ENCODE measurements at regions not wholly inside any gene's neighbourhood (a gene's known extent, or its start where the extent isn't known, plus 50 kb on each side); places are given as distances from the start of the nearest gene placed in this dataset.

DNA sequence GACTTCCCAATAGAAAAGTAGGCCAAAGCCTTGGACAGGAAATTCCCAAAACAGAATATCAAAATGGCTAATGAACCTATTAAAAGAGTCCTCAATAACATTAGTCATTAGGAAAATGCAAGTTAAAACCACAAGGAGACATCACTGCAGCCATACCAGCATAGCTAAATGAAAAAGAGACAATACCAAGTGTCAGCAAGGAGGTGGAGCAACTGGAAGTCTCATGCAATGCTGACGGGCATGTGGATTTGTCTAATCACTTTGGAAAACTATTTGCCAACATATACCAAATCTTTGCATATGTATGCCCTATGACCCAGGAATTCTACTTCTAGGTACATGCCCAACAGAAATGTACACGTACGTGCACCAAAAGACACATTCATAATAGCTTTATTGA is 60.5 kb upstream of the PLEKHG3 start:
- no peaks in the 10 kb centered on the region for H3K36me3 ChIP-seq (ENCODE audit: control insufficient read depth in 1 of 2, insufficient read depth in 2 of 2, low read length in 2 of 2)
- DNase-seq (ENCODE audit: low read depth, low spot score) (no peak), ATAC-seq (no peak)
- ChIA-PET CTCF (no interaction called here), RAD21 (ENCODE audit: low non-redundant PET in 1 of 2, low total read pairs in 2 of 2, uncharacterized antibody in 2 of 2, unreplicated experiment in 2 of 2) (no interaction called here), POLR2A (no interaction called here)
- no peaks in the 10 kb centered on the region for H3K27me3 ChIP-seq (ENCODE audit: insufficient read depth, low read length)
- H2AFZ ChIP-seq (ENCODE audit: low read depth, low read length, poor library complexity, severe bottlenecking), result no peak overlapping the region
- no peak overlapping the region for H3K9ac ChIP-seq (ENCODE audit: low read length)
- no peaks in the 10 kb centered on the region for H3K9me2 ChIP-seq (ENCODE audit: insufficient read depth)
- no peak overlapping the region for H3K4me2 ChIP-seq (ENCODE audit: low read length)
- H3K9me3 ChIP-seq (ENCODE audit: control insufficient read depth in 1 of 2, insufficient read depth in 1 of 2, low read depth in 1 of 2, low read length in 2 of 2), result no peaks in the 10 kb centered on the region; a peak in 1 of 4 replicates
- no peak for TF ChIP-seq CBX3 (IDR thresholded peaks at IDR 0.05; ENCODE audit: low read depth)
- TF ChIP-seq CEBPB (IDR thresholded peaks at IDR 0.05; ENCODE audit: low read depth), result no peak
- no peak for TF ChIP-seq EGR1 (IDR thresholded peaks at IDR 0.05; ENCODE audit: low read depth)
- TF ChIP-seq, protein P1, sequence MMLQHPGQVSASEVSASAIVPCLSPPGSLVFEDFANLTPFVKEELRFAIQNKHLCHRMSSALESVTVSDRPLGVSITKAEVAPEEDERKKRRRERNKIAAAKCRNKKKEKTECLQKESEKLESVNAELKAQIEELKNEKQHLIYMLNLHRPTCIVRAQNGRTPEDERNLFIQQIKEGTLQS (IDR thresholded peaks at IDR 0.05), result no peak
- no peak for TF ChIP-seq EZH2 (IDR thresholded peaks at IDR 0.05)
- TF ChIP-seq SRF (IDR thresholded peaks at IDR 0.05; ENCODE audit: low read depth), result no peak
- TF ChIP-seq ZFX (IDR thresholded peaks at IDR 0.05), result no peak
- no peak for TF ChIP-seq SIN3A (IDR thresholded peaks at IDR 0.05; ENCODE audit: low read depth)
- no peak for TF ChIP-seq YY1 (IDR thresholded peaks at IDR 0.05; ENCODE audit: extremely low read depth, insufficient replicate concordance, low read depth, low read length)
- H3K79me2 ChIP-seq (ENCODE audit: insufficient read depth, low read length), result no peaks in the 10 kb centered on the region
- H3K4me1 ChIP-seq (ENCODE audit: control insufficient read depth in 1 of 2, insufficient read depth in 2 of 2, low read length in 2 of 2), result peaks cover 0 to 3% of the 10 kb centered on the region in 2 experiments; a peak in 1 of 4 replicates
- H3K27ac ChIP-seq (ENCODE audit: low read depth, low read length), result no peak overlapping the region
- intact Hi-C loops (cut with micrococcal nuclease), result no loop called here
- no peaks in the 10 kb centered on the region for H4K20me1 ChIP-seq (ENCODE audit: insufficient read depth)
- no peak overlapping the region for H3K4me3 ChIP-seq (replicated peaks in 1 of 2; ENCODE audit: low read depth in 1 of 2, low read length in 2 of 2)
- no TSS peak for BruUV-seq (replicated peaks)

DNA sequence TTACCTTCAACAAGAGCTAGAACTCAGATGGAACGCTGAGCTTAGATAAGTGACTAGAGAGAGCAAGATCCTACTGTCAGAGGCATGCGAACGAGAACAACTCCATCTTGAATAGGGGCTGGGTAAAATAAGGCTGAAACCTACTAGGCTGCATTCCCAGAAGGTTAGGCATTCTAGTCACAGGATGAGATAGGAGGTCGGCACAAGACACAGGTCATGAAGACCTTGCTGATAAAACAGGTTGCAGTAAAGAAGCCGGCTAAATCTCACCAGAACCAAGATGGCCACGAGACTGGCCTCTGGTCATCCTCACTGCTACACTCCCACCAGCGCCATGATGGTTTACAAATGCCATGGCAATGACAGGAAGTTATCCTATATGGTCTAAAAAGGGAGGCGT is 59.6 kb upstream of the PLEKHG3 start:
- no TSS peak for BruUV-seq (replicated peaks)
- ATAC-seq, result no peak
- no peaks in the 10 kb centered on the region for H3K36me3 ChIP-seq (ENCODE audit: control insufficient read depth in 1 of 2, insufficient read depth in 2 of 2, low read length in 2 of 2)
- no peaks in the 10 kb centered on the region for H3K79me2 ChIP-seq (ENCODE audit: insufficient read depth, low read length)
- POLR2A ChIA-PET, result no interaction called here
- H3K4me2 ChIP-seq (ENCODE audit: low read length), result no peak overlapping the region
- peaks cover 0 to 3% of the 10 kb centered on the region in 2 experiments; a peak in 1 of 4 replicates for H3K4me1 ChIP-seq (ENCODE audit: control insufficient read depth in 1 of 2, insufficient read depth in 2 of 2, low read length in 2 of 2)
- H3K4me3 ChIP-seq (replicated peaks in 1 of 2; ENCODE audit: low read depth in 1 of 2, low read length in 2 of 2), result no peak overlapping the region
- no peak for DNase-seq (ENCODE audit: low read depth, low spot score)
- H3K9me3 ChIP-seq (ENCODE audit: control insufficient read depth in 1 of 2, insufficient read depth in 1 of 2, low read depth in 1 of 2, low read length in 2 of 2), result no peaks in the 10 kb centered on the region; a peak in 1 of 4 replicates
- H3K27me3 ChIP-seq (ENCODE audit: insufficient read depth, low read length), result no peaks in the 10 kb centered on the region
- no peak overlapping the region for H2AFZ ChIP-seq (ENCODE audit: low read depth, low read length, poor library complexity, severe bottlenecking)
- CTCF ChIA-PET, result no interaction called here
- no peaks in the 10 kb centered on the region for H4K20me1 ChIP-seq (ENCODE audit: insufficient read depth)
- RAD21 ChIA-PET (ENCODE audit: low non-redundant PET in 1 of 2, low total read pairs in 2 of 2, uncharacterized antibody in 2 of 2, unreplicated experiment in 2 of 2), result no interaction called here
- no peak overlapping the region for H3K27ac ChIP-seq (ENCODE audit: low read depth, low read length)
- H3K9me2 ChIP-seq (ENCODE audit: insufficient read depth), result no peaks in the 10 kb centered on the region
- intact Hi-C loops (cut with micrococcal nuclease), result no loop called here
- no peak for TF ChIP-seq ZNF274 (IDR thresholded peaks at IDR 0.05; ENCODE audit: low read depth, low read length)
- TF ChIP-seq TCF7L2 (IDR thresholded peaks at IDR 0.05; ENCODE audit: borderline replicate concordance, extremely low read depth, insufficient read depth, insufficient read length), result no peak
- TF ChIP-seq EZH2phosphoT487 (IDR thresholded peaks at IDR 0.05; ENCODE audit: borderline replicate concordance), result no peak
- TF ChIP-seq CBX3 (IDR thresholded peaks at IDR 0.05; ENCODE audit: low read depth), result no peak
- TF ChIP-seq, protein P2, sequence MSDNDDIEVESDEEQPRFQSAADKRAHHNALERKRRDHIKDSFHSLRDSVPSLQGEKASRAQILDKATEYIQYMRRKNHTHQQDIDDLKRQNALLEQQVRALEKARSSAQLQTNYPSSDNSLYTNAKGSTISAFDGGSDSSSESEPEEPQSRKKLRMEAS (IDR thresholded peaks at IDR 0.05), result no peak
- no peak for TF ChIP-seq EGR1 (IDR thresholded peaks at IDR 0.05; ENCODE audit: low read depth)
- TF ChIP-seq, protein P1 (IDR thresholded peaks at IDR 0.05), result no peak
- no peak for TF ChIP-seq YY1 (IDR thresholded peaks at IDR 0.05; ENCODE audit: extremely low read depth, insufficient replicate concordance, low read depth, low read length)
- TF ChIP-seq FOSL1 (IDR thresholded peaks at IDR 0.05; ENCODE audit: low read depth), result no peak
- TF ChIP-seq POLR2AphosphoS5 (IDR thresholded peaks at IDR 0.05; ENCODE audit: low read depth, low read length), result no peak
- TF ChIP-seq RAD21 (IDR thresholded peaks at IDR 0.05; ENCODE audit: low read depth), result no peak
- TF ChIP-seq ZFX (IDR thresholded peaks at IDR 0.05), result no peak
- TF ChIP-seq SP1 (IDR thresholded peaks at IDR 0.05; ENCODE audit: low read depth), result no peak
- TF ChIP-seq, protein P3, sequence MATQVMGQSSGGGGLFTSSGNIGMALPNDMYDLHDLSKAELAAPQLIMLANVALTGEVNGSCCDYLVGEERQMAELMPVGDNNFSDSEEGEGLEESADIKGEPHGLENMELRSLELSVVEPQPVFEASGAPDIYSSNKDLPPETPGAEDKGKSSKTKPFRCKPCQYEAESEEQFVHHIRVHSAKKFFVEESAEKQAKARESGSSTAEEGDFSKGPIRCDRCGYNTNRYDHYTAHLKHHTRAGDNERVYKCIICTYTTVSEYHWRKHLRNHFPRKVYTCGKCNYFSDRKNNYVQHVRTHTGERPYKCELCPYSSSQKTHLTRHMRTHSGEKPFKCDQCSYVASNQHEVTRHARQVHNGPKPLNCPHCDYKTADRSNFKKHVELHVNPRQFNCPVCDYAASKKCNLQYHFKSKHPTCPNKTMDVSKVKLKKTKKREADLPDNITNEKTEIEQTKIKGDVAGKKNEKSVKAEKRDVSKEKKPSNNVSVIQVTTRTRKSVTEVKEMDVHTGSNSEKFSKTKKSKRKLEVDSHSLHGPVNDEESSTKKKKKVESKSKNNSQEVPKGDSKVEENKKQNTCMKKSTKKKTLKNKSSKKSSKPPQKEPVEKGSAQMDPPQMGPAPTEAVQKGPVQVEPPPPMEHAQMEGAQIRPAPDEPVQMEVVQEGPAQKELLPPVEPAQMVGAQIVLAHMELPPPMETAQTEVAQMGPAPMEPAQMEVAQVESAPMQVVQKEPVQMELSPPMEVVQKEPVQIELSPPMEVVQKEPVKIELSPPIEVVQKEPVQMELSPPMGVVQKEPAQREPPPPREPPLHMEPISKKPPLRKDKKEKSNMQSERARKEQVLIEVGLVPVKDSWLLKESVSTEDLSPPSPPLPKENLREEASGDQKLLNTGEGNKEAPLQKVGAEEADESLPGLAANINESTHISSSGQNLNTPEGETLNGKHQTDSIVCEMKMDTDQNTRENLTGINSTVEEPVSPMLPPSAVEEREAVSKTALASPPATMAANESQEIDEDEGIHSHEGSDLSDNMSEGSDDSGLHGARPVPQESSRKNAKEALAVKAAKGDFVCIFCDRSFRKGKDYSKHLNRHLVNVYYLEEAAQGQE (IDR thresholded peaks at IDR 0.05; ENCODE audit: low read depth), result no peak
- H3K9ac ChIP-seq (ENCODE audit: low read length), result no peak overlapping the region
